HepG2 (cell line): ENCODE measurements at regions not wholly inside any gene's neighbourhood (a gene's known extent, or its start where the extent isn't known, plus 50 kb on each side); places are given as distances from the start of the nearest gene placed in this dataset.

Source experiments
- ATAC-seq: fragments of 200-7000 bp; cut with Tn5 transposase; 3 replicates; pipeline ENCODE4 v1.9.1; 2020; ENCODE audit warnings: mild to moderate bottlenecking, moderate library complexity
- BruUV-seq: library from RNA; stranded (reverse); fragments of 400-500 nt; replicated peaks from 2 replicates; lab custom pipeline; 2021; lab: Mats Ljungman, UMichigan
- CTCF ChIA-PET: fragments of 300-600 bp; formaldehyde crosslinking; extraction: SDS; loops from one replicate; lab custom pipeline; 2021; ENCODE audit warnings: low total read pairs, inconsistent platforms, low intra/inter-chr PET ratio; lab: Yijun Ruan, JAX
- POLR2A ChIA-PET: fragments of 350-600 bp; sonication (Branson Sonifier 250); formaldehyde crosslinking; loops from one replicate; lab custom pipeline; 2020; ENCODE audit warnings: antibody characterized with exemption, inconsistent platforms; lab: Yijun Ruan, JAX
- DNase-seq: peaks from one replicate; pipeline ENCODE4 v3.0.0-alpha.2; 2015; ENCODE audit warnings: low spot score
- FAIRE-seq: peaks from 3 replicates; lab custom pipeline; 2011; peaks lifted over from hg19 to GRCh38; lab: Jason Lieb, UNC
- H2AFZ ChIP-seq: one replicate; pipeline ENCODE4 v1.6.1; 2011; ENCODE audit warnings: low read length, inconsistent platforms
- H3K27ac ChIP-seq: fragments of 300-600 bp; 3 replicates; pipeline ENCODE4 v1.8.0; 2011; ENCODE audit warnings: mixed run types, mild to moderate bottlenecking, mixed read lengths, low read length, inconsistent platforms; ENCODE audit not compliant: insufficient read depth; ENCODE audit errors: extremely low read length
- H3K27me3 ChIP-seq, 2 experiments: fragments of 200-600 bp in 1 of 2; 2 replicates in 1 of 2; 3 replicates in 1 of 2; pipeline versions ENCODE4 v1.6.0 to v1.8.0; 2011; ENCODE audit warnings: low read length in 2 of 2, mild to moderate bottlenecking in 2 of 2, moderate library complexity in 2 of 2, inconsistent platforms in 1 of 2; ENCODE audit not compliant: insufficient read depth in 2 of 2, control insufficient read depth in 1 of 2
- H3K36me3 ChIP-seq, 2 experiments: fragments of 200-600 bp in 1 of 2; replicated peaks in 1 of 2; 2 replicates in 1 of 2; 3 replicates in 1 of 2; pipeline versions ENCODE4 v1.5.1 to v1.8.0; 2011; ENCODE audit warnings: low read length in 2 of 2, inconsistent platforms in 1 of 2; ENCODE audit not compliant: insufficient read depth in 2 of 2, control insufficient read depth in 1 of 2
- H3K4me1 ChIP-seq: 2 replicates; pipeline ENCODE4 v1.5.1; 2012; ENCODE audit warnings: low read length, inconsistent platforms; ENCODE audit not compliant: insufficient read depth
- H3K4me2 ChIP-seq: 2 replicates; pipeline ENCODE4 v1.6.0; 2011; ENCODE audit warnings: low read depth, low read length, inconsistent platforms
- H3K4me3 ChIP-seq, 3 experiments: fragments of 200-600 bp in 1 of 3; sonication (generic), shearing (Covaris generic) in 1 of 3; replicated peaks in 1 of 3; 2 replicates each; pipeline ENCODE4 v1.5.1; 2011 to 2016; ENCODE audit warnings: low read length in 3 of 3, inconsistent platforms in 2 of 3, low read depth in 2 of 3, mild to moderate bottlenecking in 2 of 3, control low read depth in 1 of 3, mixed read lengths in 1 of 3; ENCODE audit not compliant: insufficient read depth in 1 of 3
- H3K79me2 ChIP-seq: one replicate; pipeline ENCODE4 v1.6.1; 2011; ENCODE audit warnings: low read length, inconsistent platforms; ENCODE audit not compliant: insufficient read depth
- H3K9ac ChIP-seq: 2 replicates; pipeline ENCODE4 v1.6.0; 2011; ENCODE audit warnings: mild to moderate bottlenecking, low read depth, low read length, inconsistent platforms; ENCODE audit not compliant: insufficient read depth
- H3K9me3 ChIP-seq: 2 replicates; pipeline ENCODE4 v1.5.1; 2012; ENCODE audit warnings: mild to moderate bottlenecking, low read length
- H4K20me1 ChIP-seq: 2 replicates; pipeline ENCODE4 v1.6.0; 2011; ENCODE audit warnings: inconsistent platforms, mild to moderate bottlenecking, low read length, moderate library complexity; ENCODE audit not compliant: insufficient read depth
- MAFF ChIP-seq: IDR thresholded peaks from 2 replicates; pipeline ENCODE4 v1.6.1; 2011; ENCODE audit warnings: low read depth, low read length, improper control_type of control experiment
- MAFK ChIP-seq, 2 experiments: IDR thresholded peaks in 1 of 2; conservative IDR thresholded peaks in 1 of 2; 2 replicates each; pipeline ENCODE4 v1.6.1; 2011; ENCODE audit warnings: improper control_type of control experiment in 2 of 2, low read length in 2 of 2
- SP140L ChIP-seq: sonication (generic); formaldehyde crosslinking; IDR thresholded peaks from 2 replicates; pipeline ENCODE4 v1.4.0; 2020; ENCODE audit warnings: missing genetic modification reagents, borderline replicate concordance
- ZFP41 ChIP-seq: sonication (generic); formaldehyde crosslinking; IDR thresholded peaks from 2 replicates; pipeline ENCODE4 v1.4.0; 2020; ENCODE audit warnings: mild to moderate bottlenecking, missing genetic modification reagents, borderline replicate concordance
- ZNF891 ChIP-seq: sonication (generic); formaldehyde crosslinking; IDR thresholded peaks from 2 replicates; pipeline ENCODE4 v1.5.0; 2020; ENCODE audit warnings: mild to moderate bottlenecking, missing genetic modification reagents
- WGBS: methylation state at CpG from one replicate; pipeline ENCODE4 v1.1.6; 2017; ENCODE audit warnings: low lambda C conversion rate; 5-methylcytosine and 5-hydroxymethylcytosine counted together
- in situ Hi-C: cut with HindIII; loops from 2 replicates; pipeline ENCODE4 v1.10.0; 2017; ENCODE audit warnings: low pct_unique_long_range_greater_than_20kb; ENCODE audit not compliant: extremely low pct_ligation_motif_present
- intact Hi-C: fragments of 100-400 bp; cut with micrococcal nuclease; formaldehyde crosslinking; loops from one replicate; pipeline ENCODE4 v1.10.0; 2022; ENCODE audit not compliant: unreplicated experiment

DNA sequence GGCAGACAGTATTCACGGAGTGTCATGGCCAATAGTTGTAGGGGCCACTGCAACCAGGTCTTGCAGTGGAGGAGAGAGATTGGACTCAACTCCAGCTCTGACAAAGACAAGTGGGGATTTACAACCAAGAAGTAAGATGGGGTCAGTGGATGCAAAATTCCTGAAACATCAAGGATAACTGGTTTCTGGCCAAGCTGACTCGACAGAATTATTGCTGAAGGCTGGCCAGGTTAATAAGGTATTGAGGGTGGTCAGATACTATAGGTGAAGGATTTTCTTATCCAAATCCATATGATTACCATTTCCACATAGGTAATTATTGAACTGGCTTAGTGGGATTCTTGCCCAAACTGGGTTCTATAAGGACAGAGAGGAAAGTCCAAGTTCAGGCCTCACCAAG, 64.9 kb upstream of the FOXG1 start:
- ChIA-PET CTCF (no interaction called here), POLR2A (no interaction called here)
- Histone ChIP-seq H3K4me3 (no peak overlapping the region), H3K4me2 (no peak overlapping the region), H3K4me1 (no peaks in the 10 kb centered on the region), H3K27ac (no peak overlapping the region), H4K20me1 (no peaks in the 10 kb centered on the region), H3K9ac (no peak overlapping the region), H3K36me3 (no peaks in the 10 kb centered on the region), H3K9me3 (peaks cover 53% of the 10 kb centered on the region), H2AFZ (no peak overlapping the region), H3K79me2 (no peaks in the 10 kb centered on the region), H3K27me3 (no peaks in the 10 kb centered on the region)
- TF ChIP-seq SP140L (CRISPR knock-in tag) (no peak), MAFF (peak; percentile 80), ZNF891 (CRISPR knock-in tag) (no peak), MAFK (conservative IDR thresholded peaks at IDR 0.05 in 1 of 2, IDR thresholded peaks at IDR 0.05 in 1 of 2; ENCODE audit: low read length in 2 of 2) (peak; percentile 82 to 83)
- ATAC-seq: no peak
- WGBS: 4% methylated on average over 2 of the region's 2 CpGs
- DNase-seq: no peak
- FAIRE-seq: no peak
- no TSS peak for BruUV-seq
- in situ Hi-C loops (no loop called here), intact Hi-C loops (no loop called here)

DNA sequence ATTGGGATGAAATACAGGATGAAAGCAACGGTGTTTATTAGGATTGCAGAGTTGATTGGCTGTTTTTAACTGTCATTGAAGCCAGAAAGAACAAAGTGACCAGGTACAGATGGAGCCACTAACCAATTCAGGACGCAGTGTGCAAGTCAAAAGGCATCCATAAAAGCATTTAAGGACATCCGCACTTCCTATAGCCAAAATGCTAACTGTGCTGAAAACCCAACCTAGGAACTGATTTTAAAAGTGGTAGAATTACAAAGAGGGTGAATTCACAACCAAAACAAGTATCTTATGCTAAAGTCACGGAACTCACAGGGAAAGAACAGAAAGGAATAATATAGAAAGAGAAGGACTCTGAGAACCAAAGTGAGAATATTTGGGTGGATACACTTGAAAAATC, 63.1 kb upstream of the FOXG1 start:
- in situ Hi-C loops: no loop called here
- CTCF ChIA-PET: no interaction called here

More for the DNA sequence above, 63.1 kb upstream of the FOXG1 start:
- no peak overlapping the region for H2AFZ ChIP-seq
- H3K36me3 ChIP-seq: no peaks in the 10 kb centered on the region
- no peaks in the 10 kb centered on the region for H3K4me1 ChIP-seq
- H3K27ac ChIP-seq: no peak overlapping the region
- no peaks in the 10 kb centered on the region for H3K79me2 ChIP-seq
- WGBS: 7% methylated on average over 4 of the region's 4 CpGs
- FAIRE-seq (no peak), DNase-seq (no peak)
- peaks cover 54% of the 10 kb centered on the region for H3K9me3 ChIP-seq
- TF ChIP-seq MAFF (peak; percentile 94), ZFP41 (CRISPR knock-in tag) (no peak), MAFK (conservative IDR thresholded peaks at IDR 0.05 in 1 of 2, IDR thresholded peaks at IDR 0.05 in 1 of 2; ENCODE audit: low read length in 2 of 2) (peak; percentile 94 to 97)
- TF ChIP-seq, all 625 proteins: peak for 2
- intact Hi-C loops: no loop called here
- ATAC-seq: no peak
- BruUV-seq: no TSS peak
- H3K4me2 ChIP-seq: no peak overlapping the region
- H3K4me3 ChIP-seq: no peak overlapping the region
- POLR2A ChIA-PET: no interaction called here
- H4K20me1 ChIP-seq: no peaks in the 10 kb centered on the region
- no peak overlapping the region for H3K9ac ChIP-seq
- no peaks in the 10 kb centered on the region for H3K27me3 ChIP-seq
